ENCODE measurements at regions not wholly inside any gene's neighbourhood (a gene's known extent, or its start where the extent isn't known, plus 50 kb on each side); places are given as distances from the start of the nearest gene placed in this dataset.

GRCh38 chr9:84403288-84403687, 62.7 kb upstream of the SLC28A3 start:
- TF ChIP-seq, protein P1, sequence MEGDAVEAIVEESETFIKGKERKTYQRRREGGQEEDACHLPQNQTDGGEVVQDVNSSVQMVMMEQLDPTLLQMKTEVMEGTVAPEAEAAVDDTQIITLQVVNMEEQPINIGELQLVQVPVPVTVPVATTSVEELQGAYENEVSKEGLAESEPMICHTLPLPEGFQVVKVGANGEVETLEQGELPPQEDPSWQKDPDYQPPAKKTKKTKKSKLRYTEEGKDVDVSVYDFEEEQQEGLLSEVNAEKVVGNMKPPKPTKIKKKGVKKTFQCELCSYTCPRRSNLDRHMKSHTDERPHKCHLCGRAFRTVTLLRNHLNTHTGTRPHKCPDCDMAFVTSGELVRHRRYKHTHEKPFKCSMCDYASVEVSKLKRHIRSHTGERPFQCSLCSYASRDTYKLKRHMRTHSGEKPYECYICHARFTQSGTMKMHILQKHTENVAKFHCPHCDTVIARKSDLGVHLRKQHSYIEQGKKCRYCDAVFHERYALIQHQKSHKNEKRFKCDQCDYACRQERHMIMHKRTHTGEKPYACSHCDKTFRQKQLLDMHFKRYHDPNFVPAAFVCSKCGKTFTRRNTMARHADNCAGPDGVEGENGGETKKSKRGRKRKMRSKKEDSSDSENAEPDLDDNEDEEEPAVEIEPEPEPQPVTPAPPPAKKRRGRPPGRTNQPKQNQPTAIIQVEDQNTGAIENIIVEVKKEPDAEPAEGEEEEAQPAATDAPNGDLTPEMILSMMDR (IDR thresholded peaks at IDR 0.05) = no peak
- TF ChIP-seq POLR2AphosphoS5 (IDR thresholded peaks at IDR 0.05) (no peak), POLR2A (IDR thresholded peaks at IDR 0.05) (no peak), EP300 (IDR thresholded peaks at IDR 0.05) (no peak)
